Stimulated activated CD8-positive, alpha-beta memory T cell treated with anti-CD3 and anti-CD28 coated beads, Interleukin-4, amount 100 ng/mL, for 48 hours (primary cell): ENCODE measurements at regions not wholly inside any gene's neighbourhood (a gene's known extent, or its start where the extent isn't known, plus 50 kb on each side); places are given as distances from the start of the nearest gene placed in this dataset.

Experiments
- DNase-seq: peaks from one replicate; pipeline ENCODE4 v3.0.0-alpha.2; 2020

DNA sequence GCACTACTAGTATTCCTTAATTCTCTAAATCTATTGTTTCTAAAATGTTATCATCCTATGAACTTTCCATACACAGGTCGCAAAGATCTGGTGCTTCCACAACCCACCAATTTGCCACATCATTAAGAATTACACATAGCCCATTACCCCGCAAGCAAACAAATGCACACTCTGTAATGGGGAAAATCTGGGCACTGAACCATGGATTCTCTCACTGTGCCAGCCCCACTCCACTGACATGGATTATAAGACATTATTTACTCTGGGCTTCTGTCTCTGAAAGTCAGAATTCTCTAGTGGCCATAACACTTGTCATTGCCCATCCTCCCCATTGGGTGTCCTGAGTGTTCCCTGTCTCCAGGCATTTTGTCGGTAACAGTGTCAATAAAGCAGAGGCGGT, 537.1 kb downstream of the EPHA4 start:
- DNase-seq, result no peak

GRCh38 chr2:221042926-221043325, 529.2 kb downstream of the EPHA4 start:
- DNase-seq, result no peak

DNA sequence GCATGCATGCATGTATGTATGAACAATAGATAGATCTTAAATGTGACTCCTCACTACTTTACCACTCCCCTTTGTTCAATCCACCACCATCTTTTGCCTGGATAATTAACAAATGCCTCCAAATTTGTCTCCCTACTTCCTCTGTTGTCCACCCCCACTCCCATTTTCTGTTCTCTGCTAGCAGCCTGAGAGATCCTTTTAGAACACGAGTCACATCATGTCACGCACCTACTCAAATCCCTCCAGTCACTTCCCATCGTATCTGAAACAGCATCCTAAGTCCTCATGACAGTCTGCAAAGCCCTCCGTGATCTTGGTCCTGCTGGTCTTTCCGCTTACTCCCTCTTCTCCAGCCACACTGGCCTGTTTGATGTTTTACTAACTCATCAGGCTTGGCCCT, 527.3 kb downstream of the EPHA4 start:
- DNase-seq, result no peak

DNA sequence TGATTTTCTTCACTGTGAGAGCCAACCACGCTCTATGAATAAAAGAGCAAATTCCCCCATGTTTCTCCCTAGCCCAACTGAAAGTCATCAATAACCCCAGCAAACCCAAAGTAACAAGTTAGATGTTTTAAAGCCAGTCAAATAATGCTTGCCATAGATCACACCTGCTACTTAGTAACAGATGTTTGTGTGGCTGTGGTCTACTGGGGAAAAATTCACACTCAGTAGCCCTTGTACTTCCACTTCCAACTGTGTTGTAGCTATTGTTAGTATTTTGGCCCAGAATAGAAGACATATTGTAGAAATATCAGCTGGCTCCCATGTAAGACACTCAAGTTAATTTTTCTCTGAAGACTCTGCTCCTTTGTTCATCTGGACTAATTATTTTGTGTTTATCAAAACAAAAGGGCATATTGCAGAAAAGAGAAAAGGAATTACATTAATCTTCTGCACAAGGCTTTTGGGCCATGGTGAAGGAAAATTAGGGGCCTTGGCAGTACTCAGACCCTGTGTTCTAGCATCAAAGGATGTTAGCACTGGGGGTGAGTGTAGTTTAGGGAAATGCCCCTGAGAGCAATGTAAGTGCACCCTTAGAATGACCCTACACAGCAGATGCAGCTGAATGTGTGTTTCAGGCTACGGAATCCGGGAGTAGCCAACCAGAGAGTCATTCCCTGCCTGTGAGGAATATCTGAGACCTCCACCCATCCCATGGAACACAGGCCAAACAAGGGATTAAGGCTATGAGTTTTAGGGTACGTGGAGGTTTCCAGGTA, 521.9 kb downstream of the EPHA4 start:
- DNase-seq, result no peak

GRCh38 chr2:221051162-221051561, 520.9 kb downstream of the EPHA4 start:
- DNase-seq, result no peak

DNA sequence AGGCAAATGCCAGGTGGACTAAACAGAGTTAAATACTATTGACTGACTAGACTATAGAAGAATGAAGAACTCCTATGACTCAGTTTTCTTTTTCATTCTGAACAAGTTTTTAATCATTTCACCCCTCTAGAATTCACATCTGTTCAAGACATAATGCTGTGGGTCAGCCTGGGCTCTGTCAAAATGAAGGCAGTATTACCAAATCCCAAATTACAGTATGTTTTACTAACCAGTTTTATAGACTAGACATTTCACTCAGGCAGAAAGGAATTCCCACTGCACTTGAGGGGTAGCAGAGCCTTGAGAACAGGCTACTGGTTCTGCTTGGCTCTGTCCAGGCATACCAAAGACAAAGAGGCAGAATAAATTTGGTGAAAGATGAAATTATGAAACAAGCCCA, 511.7 kb downstream of the EPHA4 start:
- DNase-seq, result no peak

- no peak for DNase-seq
Observed at GRCh38 chr2:221063568-221063967, 508.5 kb downstream of the EPHA4 start.

DNA sequence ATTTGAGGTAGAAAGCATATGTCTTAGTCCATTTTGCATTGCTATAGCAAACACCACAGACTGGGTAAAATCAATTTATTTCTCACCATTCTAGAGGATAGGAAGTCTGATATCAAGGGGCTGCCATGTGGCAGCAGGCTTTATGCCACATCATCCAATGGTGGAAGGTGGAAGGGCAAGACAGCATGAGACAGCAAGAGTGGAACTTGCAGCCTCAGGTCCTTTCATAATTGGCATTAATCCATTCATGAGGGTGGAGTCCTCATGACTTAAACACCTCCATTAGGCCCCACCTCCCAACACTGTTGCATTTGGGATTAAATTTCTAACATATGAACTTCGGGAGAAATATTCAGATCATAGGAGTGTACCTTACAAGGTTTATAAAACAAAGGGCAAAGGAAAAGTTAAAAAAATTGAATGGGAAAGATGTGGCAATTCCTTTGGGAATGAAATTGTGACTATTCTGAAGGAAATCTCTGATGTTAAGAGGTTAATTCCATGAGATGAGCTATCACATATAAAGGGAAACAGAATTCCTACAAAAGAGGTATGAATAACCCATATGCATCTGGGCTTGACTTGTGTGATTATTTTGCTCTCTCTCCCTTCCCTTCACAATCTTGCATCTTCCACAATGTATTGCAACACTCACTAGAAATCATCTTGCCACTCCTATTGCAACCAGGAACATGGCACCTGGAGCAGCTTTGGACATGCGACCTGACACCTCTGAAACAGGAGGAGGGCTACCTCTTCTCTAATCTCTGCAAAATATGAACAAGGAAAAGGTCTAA, 507.8 kb downstream of the EPHA4 start:
- DNase-seq, result no peak

DNA sequence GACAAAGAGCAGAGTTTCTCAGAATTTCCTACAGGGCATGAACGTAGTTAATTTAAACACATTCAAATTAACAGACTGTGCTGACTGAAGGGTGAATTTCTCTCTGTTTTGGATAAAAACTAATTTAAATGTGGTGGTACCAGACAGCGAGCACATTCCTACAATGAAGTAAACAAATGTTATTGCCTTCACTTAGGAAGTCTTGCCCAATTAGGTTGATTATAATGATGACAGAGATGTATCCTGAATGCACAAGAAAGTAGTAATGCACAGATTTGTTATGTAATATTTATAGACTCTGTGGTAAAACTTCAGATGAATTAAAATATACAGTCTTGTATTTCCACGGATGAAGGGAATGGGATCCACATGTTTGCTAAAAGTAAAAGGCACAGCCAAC, 507.2 kb downstream of the EPHA4 start:
- DNase-seq, result no peak

- DNase-seq, result no peak
Observed at GRCh38 chr2:221068123-221068522, 504.0 kb downstream of the EPHA4 start.

DNA sequence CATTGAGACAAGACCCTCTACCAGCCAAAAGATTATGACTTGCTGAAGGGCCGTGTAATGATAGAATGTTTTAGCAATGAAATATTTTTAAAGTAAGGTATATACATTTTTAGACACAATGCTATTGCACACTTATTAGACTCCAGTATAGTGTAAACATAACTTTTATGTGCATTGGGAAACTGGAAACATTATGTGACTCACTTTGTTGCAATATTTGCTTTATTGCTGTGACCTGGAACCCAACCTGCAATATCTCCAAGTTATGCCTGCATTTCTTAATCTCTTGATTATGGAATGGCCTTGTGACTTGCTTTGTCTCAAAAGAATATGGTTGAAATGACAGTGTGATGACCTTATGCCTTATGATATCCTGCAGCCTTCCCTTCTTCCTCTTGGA, 502.0 kb downstream of the EPHA4 start:
- no peak for DNase-seq

DNA sequence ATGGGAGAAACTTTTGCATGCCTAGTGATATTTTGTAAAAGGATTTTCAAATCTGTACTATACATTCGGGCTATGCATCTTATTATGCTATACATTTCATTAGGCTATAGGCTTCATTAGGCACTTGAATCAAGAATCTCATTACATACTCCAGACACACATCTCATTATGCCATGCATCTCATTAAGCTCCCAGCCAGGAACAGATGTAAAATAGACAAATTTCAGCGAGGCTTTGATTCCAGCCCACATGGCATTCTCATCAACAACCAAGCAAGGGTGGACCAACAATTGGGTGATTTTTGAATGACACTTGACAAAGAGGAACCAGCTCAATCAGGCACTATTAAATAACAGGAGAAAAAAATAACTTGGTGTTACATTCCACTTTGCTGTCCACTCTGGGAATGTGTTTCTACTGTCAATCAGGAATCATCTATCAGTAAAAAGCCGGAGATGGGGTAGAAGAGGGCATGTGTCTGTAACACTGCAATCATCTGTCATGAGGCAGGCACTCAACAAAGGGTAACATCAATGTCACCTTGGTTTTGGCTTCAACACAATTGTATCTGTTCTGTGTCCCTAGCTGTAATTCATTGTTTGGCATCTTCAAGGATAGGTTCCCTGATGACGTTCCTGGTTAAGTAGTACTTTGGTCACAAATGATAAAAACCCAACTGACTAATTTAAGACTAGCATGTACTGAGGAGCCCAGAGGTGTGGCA, 498.6 kb downstream of the EPHA4 start:
- DNase-seq, result no peak

- no peak for DNase-seq
Observed at GRCh38 chr2:221074238-221074637, 497.9 kb downstream of the EPHA4 start.

DNA sequence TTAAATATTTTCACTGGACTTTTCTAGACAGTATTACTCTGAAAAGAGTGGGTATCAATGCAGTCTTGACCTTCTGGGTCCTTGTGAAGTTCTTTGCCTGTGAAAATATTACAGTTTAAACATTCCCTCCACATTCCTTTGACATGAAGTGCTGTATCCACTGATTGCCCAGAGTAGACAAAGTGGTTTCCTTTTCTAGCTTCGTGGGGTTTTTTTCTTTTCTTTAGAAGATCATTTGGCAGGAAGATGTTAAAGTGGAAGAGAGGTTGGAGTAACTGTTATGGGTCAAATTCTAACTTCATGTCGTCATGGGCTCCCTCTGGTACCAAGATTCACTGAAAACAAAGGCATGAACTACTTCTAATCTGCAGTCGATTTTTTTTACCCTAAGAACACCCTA, 496.9 kb downstream of the EPHA4 start:
- DNase-seq, result no peak

DNA sequence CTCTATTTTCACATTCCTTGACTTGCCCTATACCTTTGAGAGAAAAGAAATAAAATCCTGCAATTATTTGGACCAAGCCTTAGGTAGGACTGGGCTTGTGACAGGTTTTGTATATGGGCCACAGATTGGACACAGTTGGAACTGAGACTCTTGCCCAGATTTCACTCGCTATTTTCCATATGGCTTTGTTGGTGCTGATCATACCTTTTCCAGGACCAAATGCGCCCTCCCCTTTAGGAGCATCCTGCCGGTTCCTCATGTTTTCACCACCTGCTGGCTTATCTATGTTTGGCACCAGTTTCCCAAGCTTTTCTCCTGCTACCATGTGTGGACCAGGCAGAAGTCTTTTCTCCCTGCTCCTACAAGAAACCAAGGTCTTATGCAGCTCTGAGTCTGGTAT, 494.9 kb downstream of the EPHA4 start:
- DNase-seq, result no peak

GRCh38 chr2:221077799-221078198, 494.3 kb downstream of the EPHA4 start:
- no peak for DNase-seq

GRCh38 chr2:221085341-221085900, 486.7 kb downstream of the EPHA4 start:
- DNase-seq, result no peak

GRCh38 chr2:221085936-221086335, 486.2 kb downstream of the EPHA4 start:
- no peak for DNase-seq

- no peak for DNase-seq
Observed at GRCh38 chr2:221087779-221088178, 484.3 kb downstream of the EPHA4 start.

DNA sequence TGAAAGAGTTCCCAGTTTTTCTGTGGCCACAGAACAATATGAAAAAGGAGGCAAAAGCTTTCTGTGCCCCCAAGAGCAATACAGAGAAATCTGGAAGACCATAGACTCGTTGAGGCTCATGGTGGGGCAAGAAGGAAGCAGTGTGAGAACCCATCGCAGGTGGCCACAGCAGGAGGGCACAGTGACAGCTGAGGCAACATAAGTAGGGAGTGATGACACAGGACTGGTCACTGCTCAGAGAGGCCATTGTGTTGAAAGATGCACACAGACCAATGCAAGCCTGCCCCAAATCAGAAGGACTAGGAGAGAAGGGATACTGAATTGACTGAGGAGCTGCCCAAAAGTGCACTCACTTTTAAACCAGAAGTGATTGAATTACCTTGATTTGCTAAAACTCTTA, 483.6 kb downstream of the EPHA4 start:
- DNase-seq, result no peak

DNA sequence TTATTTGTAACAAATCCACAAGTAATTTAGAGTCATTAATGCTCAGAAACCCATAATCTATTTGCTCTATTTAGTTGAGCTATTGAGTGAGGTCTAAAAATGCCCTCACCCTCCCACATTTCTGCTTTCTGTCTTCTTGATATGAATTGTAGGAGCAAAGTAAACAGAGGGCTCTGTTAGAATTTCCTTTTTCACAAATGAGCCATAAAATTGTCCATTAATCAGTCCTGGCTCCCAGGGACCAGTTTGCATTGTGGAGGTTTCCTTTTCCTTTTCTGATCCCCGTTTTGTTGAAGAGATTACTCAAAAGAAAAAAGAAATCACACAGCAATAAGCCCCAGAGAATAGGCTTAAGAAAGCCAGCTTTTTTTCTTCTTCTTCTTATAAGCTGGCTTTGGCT, 476.7 kb downstream of the EPHA4 start:
- DNase-seq, result no peak

DNA sequence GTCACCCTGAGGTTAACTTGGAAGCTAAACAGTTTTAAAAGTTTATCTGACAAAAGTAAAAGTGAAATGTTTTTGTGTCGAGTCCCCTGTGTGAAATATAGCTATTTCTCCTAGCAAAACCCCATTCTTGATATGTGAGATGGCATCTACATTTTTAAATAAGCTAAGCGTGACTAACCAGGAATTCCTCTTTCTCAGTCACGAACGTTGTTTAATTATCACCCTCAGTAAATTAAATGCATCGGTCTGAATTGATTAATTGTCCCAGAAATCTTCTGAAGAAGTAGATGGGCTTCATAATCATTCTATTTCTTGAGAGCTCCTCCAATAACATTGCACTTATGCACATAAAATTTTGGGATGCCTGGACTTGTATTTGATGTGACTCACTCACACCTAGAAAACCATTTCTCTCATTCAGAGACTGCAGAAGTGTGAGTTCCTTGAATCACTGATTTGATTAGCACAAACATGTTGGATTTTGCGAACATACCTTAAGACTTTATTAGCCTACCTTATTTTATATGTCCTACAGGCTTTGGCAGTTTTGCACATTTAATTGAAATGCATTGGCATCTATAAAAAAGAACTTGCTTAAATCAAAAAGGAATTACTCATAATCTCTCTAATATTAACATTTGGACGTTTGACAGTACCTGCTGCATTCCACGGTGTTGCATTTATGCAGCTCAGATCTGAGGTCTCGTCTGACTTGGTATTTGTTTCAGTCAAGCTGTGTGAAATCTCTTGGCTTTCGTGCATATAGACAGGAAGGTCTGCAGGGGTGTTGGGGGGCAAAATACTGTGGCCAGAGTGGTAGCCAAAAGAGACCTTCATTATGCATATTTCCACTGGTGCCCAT, 475.2 kb downstream of the EPHA4 start:
- no peak for DNase-seq

DNA sequence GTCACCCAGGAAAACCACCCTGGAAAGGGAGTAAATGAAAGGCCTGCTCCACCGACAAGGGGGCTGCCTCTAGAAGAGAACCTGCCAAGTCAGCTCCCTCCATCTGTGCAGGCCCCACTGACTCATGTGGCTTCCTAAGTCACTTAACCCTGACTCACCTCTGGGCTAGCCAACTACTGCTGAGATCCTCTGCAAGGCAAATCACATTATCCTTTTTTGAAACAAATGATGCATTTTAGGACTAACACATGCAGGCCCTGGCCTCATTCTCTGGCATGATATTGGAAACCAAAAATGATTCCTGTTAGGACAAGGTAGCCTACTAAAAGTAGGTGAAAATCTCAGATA, 474.6 kb downstream of the EPHA4 start:
- DNase-seq, result no peak
